ENCODE measurements at regions not wholly inside any gene's neighbourhood (a gene's known extent, or its start where the extent isn't known, plus 50 kb on each side); places are given as distances from the start of the nearest gene placed in this dataset.

- in situ Hi-C loops (cut with MboI; ENCODE audit: low sequenced_read_pairs): no loop called here
- Histone ChIP-seq H3K4me1 (no peaks in the 10 kb centered on the region), H3K4me3 (no peak overlapping the region), H3K9me3 (no peaks in the 10 kb centered on the region), H3K27me3 (ENCODE audit: low read depth) (no peaks in the 10 kb centered on the region), H3K36me3 (replicated peaks) (no peaks in the 10 kb centered on the region)
- DNase-seq (ENCODE audit: low spot score in 2 of 2): no peak
Measured at GRCh38 chr6:169075211-169075914, 178.3 kb downstream of the THBS2 start.

- Histone ChIP-seq H3K36me3 (replicated peaks) (no peaks in the 10 kb centered on the region), H3K9me3 (no peaks in the 10 kb centered on the region), H3K27me3 (ENCODE audit: low read depth) (no peaks in the 10 kb centered on the region), H3K4me1 (no peaks in the 10 kb centered on the region), H3K4me3 (no peak overlapping the region)
- in situ Hi-C loops (cut with MboI; ENCODE audit: low sequenced_read_pairs): no loop called here
- DNase-seq (ENCODE audit: low spot score in 2 of 2): no peak
Measured at GRCh38 chr6:169074526-169074925, 179.1 kb downstream of the THBS2 start.

- H3K36me3 ChIP-seq (replicated peaks): no peaks in the 10 kb centered on the region
- no peaks in the 10 kb centered on the region for H3K27me3 ChIP-seq (ENCODE audit: low read depth)
- no peaks in the 10 kb centered on the region for H3K9me3 ChIP-seq
- no peak overlapping the region for H3K4me3 ChIP-seq
- no peaks in the 10 kb centered on the region for H3K4me1 ChIP-seq
- DNase-seq (ENCODE audit: low spot score in 2 of 2): no peak
- in situ Hi-C loops (cut with MboI; ENCODE audit: low sequenced_read_pairs): no loop called here
Measured at GRCh38 chr6:169073311-169073710, 180.3 kb downstream of the THBS2 start.

GRCh38 chr6:169072127-169073042 is 181.3 kb downstream of the THBS2 start:
- no peak for DNase-seq (ENCODE audit: low spot score in 2 of 2)
- Histone ChIP-seq H3K4me3 (no peak overlapping the region), H3K4me1 (no peaks in the 10 kb centered on the region), H3K27me3 (ENCODE audit: low read depth) (no peaks in the 10 kb centered on the region), H3K9me3 (no peaks in the 10 kb centered on the region), H3K36me3 (replicated peaks) (no peaks in the 10 kb centered on the region)
- in situ Hi-C loops (cut with MboI; ENCODE audit: low sequenced_read_pairs): no loop called here

GRCh38 chr6:169071394-169071793 is 182.3 kb downstream of the THBS2 start:
- in situ Hi-C loops (cut with MboI; ENCODE audit: low sequenced_read_pairs): no loop called here
- no peak overlapping the region for H3K4me3 ChIP-seq
- H3K4me1 ChIP-seq: no peaks in the 10 kb centered on the region
- H3K9me3 ChIP-seq: no peaks in the 10 kb centered on the region
- DNase-seq (ENCODE audit: low spot score in 2 of 2): no peak
- H3K27me3 ChIP-seq (ENCODE audit: low read depth): no peaks in the 10 kb centered on the region
- H3K36me3 ChIP-seq (replicated peaks): no peaks in the 10 kb centered on the region

- no peak for DNase-seq (ENCODE audit: low spot score in 2 of 2)
- in situ Hi-C loops (cut with MboI; ENCODE audit: low sequenced_read_pairs): no loop called here
Measured at GRCh38 chr6:169070506-169071176, 183.0 kb downstream of the THBS2 start.

GRCh38 chr6:169069356-169069755 is 184.3 kb downstream of the THBS2 start:
- H3K9me3 ChIP-seq: no peaks in the 10 kb centered on the region
- no peaks in the 10 kb centered on the region for H3K27me3 ChIP-seq (ENCODE audit: low read depth)
- H3K4me3 ChIP-seq: no peak overlapping the region
- no peak for DNase-seq (ENCODE audit: low spot score in 2 of 2)
- H3K4me1 ChIP-seq: no peaks in the 10 kb centered on the region
- no peaks in the 10 kb centered on the region for H3K36me3 ChIP-seq (replicated peaks)
- in situ Hi-C loops (cut with MboI; ENCODE audit: low sequenced_read_pairs): no loop called here

More at GRCh38 chr6:169070506-169071176, 183.0 kb downstream of the THBS2 start:
- Histone ChIP-seq H3K36me3 (replicated peaks) (no peaks in the 10 kb centered on the region), H3K4me3 (no peak overlapping the region), H3K4me1 (no peaks in the 10 kb centered on the region), H3K9me3 (no peaks in the 10 kb centered on the region), H3K27me3 (ENCODE audit: low read depth) (no peaks in the 10 kb centered on the region)

- no peaks in the 10 kb centered on the region for H3K36me3 ChIP-seq (replicated peaks)
- in situ Hi-C loops (cut with MboI; ENCODE audit: low sequenced_read_pairs): no loop called here
- no peaks in the 10 kb centered on the region for H3K4me1 ChIP-seq
- H3K27me3 ChIP-seq (ENCODE audit: low read depth): no peaks in the 10 kb centered on the region
- H3K9me3 ChIP-seq: no peaks in the 10 kb centered on the region
- DNase-seq (ENCODE audit: low spot score in 2 of 2): no peak
- H3K4me3 ChIP-seq: no peak overlapping the region
Measured at GRCh38 chr6:169064194-169064593, 189.5 kb downstream of the THBS2 start.

- Histone ChIP-seq H3K4me1 (no peaks in the 10 kb centered on the region), H3K9me3 (no peaks in the 10 kb centered on the region), H3K27me3 (ENCODE audit: low read depth) (no peaks in the 10 kb centered on the region), H3K4me3 (no peak overlapping the region), H3K36me3 (replicated peaks) (no peaks in the 10 kb centered on the region)
- in situ Hi-C loops (cut with MboI; ENCODE audit: low sequenced_read_pairs): no loop called here
- DNase-seq (ENCODE audit: low spot score in 2 of 2): no peak
Measured at GRCh38 chr6:169062272-169062671, 191.4 kb downstream of the THBS2 start.

- in situ Hi-C loops (cut with MboI; ENCODE audit: low sequenced_read_pairs): no loop called here
- Histone ChIP-seq H3K4me1 (no peaks in the 10 kb centered on the region), H3K4me3 (no peak overlapping the region), H3K9me3 (no peaks in the 10 kb centered on the region), H3K36me3 (replicated peaks) (no peaks in the 10 kb centered on the region), H3K27me3 (ENCODE audit: low read depth) (no peaks in the 10 kb centered on the region)
- DNase-seq (ENCODE audit: low spot score in 2 of 2): no peak
Measured at GRCh38 chr6:169058634-169059033, 195.0 kb downstream of the THBS2 start.

- Histone ChIP-seq H3K4me1 (no peaks in the 10 kb centered on the region), H3K4me3 (no peak overlapping the region), H3K36me3 (replicated peaks) (no peaks in the 10 kb centered on the region), H3K27me3 (ENCODE audit: low read depth) (no peaks in the 10 kb centered on the region), H3K9me3 (no peaks in the 10 kb centered on the region)
- no peak for DNase-seq (ENCODE audit: low spot score in 2 of 2)
- in situ Hi-C loops (cut with MboI; ENCODE audit: low sequenced_read_pairs): no loop called here
Measured at GRCh38 chr6:169052462-169052861, 201.2 kb downstream of the THBS2 start.

- Histone ChIP-seq H3K4me3 (no peak overlapping the region), H3K4me1 (no peaks in the 10 kb centered on the region), H3K9me3 (no peaks in the 10 kb centered on the region), H3K27me3 (ENCODE audit: low read depth) (no peaks in the 10 kb centered on the region), H3K36me3 (replicated peaks) (no peaks in the 10 kb centered on the region)
- no peak for DNase-seq (ENCODE audit: low spot score in 2 of 2)
- in situ Hi-C loops (cut with MboI; ENCODE audit: low sequenced_read_pairs): no loop called here
Measured at GRCh38 chr6:169051371-169051770, 202.3 kb downstream of the THBS2 start.

- no peak overlapping the region for H3K4me3 ChIP-seq
- in situ Hi-C loops (cut with MboI; ENCODE audit: low sequenced_read_pairs): no loop called here
- H3K36me3 ChIP-seq (replicated peaks): no peaks in the 10 kb centered on the region
- DNase-seq (ENCODE audit: low spot score in 2 of 2): no peak
- no peaks in the 10 kb centered on the region for H3K27me3 ChIP-seq (ENCODE audit: low read depth)
- no peaks in the 10 kb centered on the region for H3K4me1 ChIP-seq
- no peaks in the 10 kb centered on the region for H3K9me3 ChIP-seq
Measured at GRCh38 chr6:169048865-169049205, 204.8 kb downstream of the THBS2 start.

All from HAP-1 (cell line).